ENCODE measurements at regions not wholly inside any gene's neighbourhood (a gene's known extent, or its start where the extent isn't known, plus 50 kb on each side); places are given as distances from the start of the nearest gene placed in this dataset.

DNA sequence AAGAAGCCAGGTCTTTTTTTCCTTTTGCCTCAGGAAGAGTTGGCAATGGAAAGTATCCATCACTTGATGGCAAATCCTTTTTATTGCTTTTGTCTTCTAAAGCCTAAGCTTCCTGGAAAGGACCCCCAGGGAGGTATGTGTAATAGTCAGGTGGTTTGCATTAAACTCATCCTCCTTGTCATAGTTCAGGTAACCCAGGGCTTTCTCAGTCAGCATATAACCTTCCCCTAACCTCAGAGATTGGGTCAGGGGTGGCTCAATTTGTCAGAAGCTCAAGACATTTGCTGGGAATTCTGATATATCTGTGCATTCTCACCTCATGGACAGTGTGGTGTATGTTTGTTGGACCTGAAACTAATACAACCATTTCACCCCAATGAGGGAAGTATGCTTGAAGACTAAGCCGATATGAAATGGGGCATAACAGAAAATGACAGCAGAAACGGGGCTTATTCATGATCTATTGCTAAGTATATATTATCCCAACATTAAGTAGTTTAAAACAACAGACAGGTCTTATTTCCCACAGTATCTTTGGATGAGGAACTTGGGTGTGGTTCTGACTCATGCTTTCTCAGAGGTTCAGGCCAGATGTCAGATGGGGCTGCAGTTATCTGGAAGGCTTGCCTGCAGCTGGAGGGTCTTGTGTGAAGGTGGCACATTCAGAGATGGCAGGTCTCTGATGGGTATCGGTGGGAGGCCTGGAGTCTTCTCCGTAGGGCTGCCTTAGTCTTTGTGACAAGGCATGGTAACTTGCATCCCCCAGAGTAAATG lies 135.8 kb upstream of the SPON1 start:
- H3K4me3 ChIP-seq (ENCODE audit: low read depth, low read length) = no peak overlapping the region
- in situ Hi-C loops (cut with HindIII; ENCODE audit: low sequenced_read_pairs) = no loop called here
- no peak for TF ChIP-seq CTCF (IDR thresholded peaks at IDR 0.05; ENCODE audit: low read depth, low read length)
- no peak for DNase-seq (ENCODE audit: low read depth, low spot score)

DNA sequence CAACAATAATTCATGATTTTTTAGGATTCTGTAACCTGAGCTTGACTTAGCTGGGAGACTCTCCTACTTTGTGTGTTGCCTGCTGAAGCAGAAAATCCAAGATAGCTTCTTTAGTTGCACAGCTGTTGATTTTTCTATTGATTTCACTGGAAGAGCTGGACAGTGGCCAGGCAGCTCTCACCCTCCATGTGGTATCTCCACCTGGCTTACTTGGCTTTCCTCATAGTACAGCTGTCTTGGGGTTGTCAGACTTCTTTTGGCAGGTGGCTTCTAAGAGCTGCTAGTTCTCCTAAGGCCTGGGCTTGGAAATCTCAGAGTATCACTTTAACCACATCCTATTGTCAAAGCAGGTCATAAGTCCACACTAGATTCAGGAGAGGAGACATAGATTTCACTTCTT lies 130.8 kb upstream of the SPON1 start:
- no peak overlapping the region for H3K4me3 ChIP-seq (ENCODE audit: low read depth, low read length)
- peak; percentile 17 for DNase-seq (ENCODE audit: low read depth, low spot score)
- in situ Hi-C loops (cut with HindIII; ENCODE audit: low sequenced_read_pairs) = no loop called here
- no peak for TF ChIP-seq CTCF (IDR thresholded peaks at IDR 0.05; ENCODE audit: low read depth, low read length)

- in situ Hi-C loops (cut with HindIII; ENCODE audit: low sequenced_read_pairs) = no loop called here
- no peak overlapping the region for H3K4me3 ChIP-seq (ENCODE audit: low read depth, low read length)
- DNase-seq (ENCODE audit: low read depth, low spot score) = no peak
- TF ChIP-seq CTCF (IDR thresholded peaks at IDR 0.05; ENCODE audit: low read depth, low read length) = peak; percentile 49
Measured at GRCh38 chr11:13834463-13834862, 128.1 kb upstream of the SPON1 start.

GRCh38 chr11:13836666-13837065 lies 125.9 kb upstream of the SPON1 start:
- no peak for DNase-seq (ENCODE audit: low read depth, low spot score)

GRCh38 chr11:13837286-13837685 lies 125.2 kb upstream of the SPON1 start:
- peak; percentile 73 for DNase-seq (ENCODE audit: low read depth, low spot score)
- TF ChIP-seq CTCF (IDR thresholded peaks at IDR 0.05; ENCODE audit: low read depth, low read length) = no peak
- in situ Hi-C loops (cut with HindIII; ENCODE audit: low sequenced_read_pairs) = no loop called here
- H3K4me3 ChIP-seq (ENCODE audit: low read depth, low read length) = no peak overlapping the region

More at GRCh38 chr11:13836666-13837065, 125.9 kb upstream of the SPON1 start:
- no peak overlapping the region for H3K4me3 ChIP-seq (ENCODE audit: low read depth, low read length)
- in situ Hi-C loops (cut with HindIII; ENCODE audit: low sequenced_read_pairs) = no loop called here
- TF ChIP-seq CTCF (IDR thresholded peaks at IDR 0.05; ENCODE audit: low read depth, low read length) = no peak

GRCh38 chr11:13841393-13841792 lies 121.1 kb upstream of the SPON1 start:
- DNase-seq (ENCODE audit: low read depth, low spot score) = no peak
- TF ChIP-seq CTCF (IDR thresholded peaks at IDR 0.05; ENCODE audit: low read depth, low read length) = no peak
- in situ Hi-C loops (cut with HindIII; ENCODE audit: low sequenced_read_pairs) = no loop called here
- no peak overlapping the region for H3K4me3 ChIP-seq (ENCODE audit: low read depth, low read length)

Data from astrocyte of the spinal cord (primary cell).